Astrocyte (in vitro differentiated cells and primary cell): ENCODE measurements at regions not wholly inside any gene's neighbourhood (a gene's known extent, or its start where the extent isn't known, plus 50 kb on each side); places are given as distances from the start of the nearest gene placed in this dataset.

Experiments
- CTCF ChIP-seq: IDR thresholded peaks from 2 replicates; pipeline ENCODE4 v1.5.1; 2011; ENCODE audit warnings: low read depth, mild to moderate bottlenecking, inconsistent platforms, low read length, moderate library complexity; ENCODE audit not compliant: insufficient read depth
- EZH2 ChIP-seq: IDR thresholded peaks from 2 replicates; pipeline ENCODE4 v1.6.1; 2012; ENCODE audit warnings: mild to moderate bottlenecking, low read length, inconsistent platforms; ENCODE audit not compliant: insufficient read depth

GRCh38 chr7:29637374-29637773 is 73.7 kb downstream of the PRR15 start:
- TF ChIP-seq CTCF (no peak), EZH2 (no peak)
